WTC11 (cell line): ENCODE measurements at regions not wholly inside any gene's neighbourhood (a gene's known extent, or its start where the extent isn't known, plus 50 kb on each side); places are given as distances from the start of the nearest gene placed in this dataset.

Source experiments
- ATAC-seq: fragments of 200-7000 bp; cut with Tn5 transposase; 2 replicates; pipeline ENCODE4 v1.10.0; 2021; ENCODE audit warnings: mild to moderate bottlenecking, moderate library complexity
- CTCF ChIA-PET: fragments of 300-600 bp; sonication (Branson Sonifier 250); formaldehyde crosslinking; loops from one replicate; lab custom pipeline; 2021; ENCODE audit warnings: antibody characterized with exemption; lab: Charles Lee
- POLR2A ChIA-PET: fragments of 350-600 bp; sonication (Branson Sonifier 250); formaldehyde crosslinking; loops from one replicate; lab custom pipeline; 2021; ENCODE audit warnings: antibody characterized with exemption; lab: Charles Lee
- DNase-seq: peaks from one replicate; pipeline ENCODE4 v3.0.0; 2021; ENCODE audit warnings: low spot score
- H3K27ac Mint-ChIP-seq: 2 replicates; pipeline ENCODE4 v1.8.0; 2021; ENCODE audit warnings: mixed read lengths
- H3K27me3 Mint-ChIP-seq: 2 replicates; pipeline ENCODE4 v1.8.0; 2021; ENCODE audit warnings: low read depth, mild to moderate bottlenecking, moderate library complexity, mixed read lengths
- H3K36me3 Mint-ChIP-seq: 2 replicates; pipeline ENCODE4 v1.8.0; 2021; ENCODE audit warnings: mixed read lengths
- H3K4me1 Mint-ChIP-seq: 2 replicates; pipeline ENCODE4 v1.8.0; 2022; ENCODE audit warnings: mixed read lengths
- H3K4me3 Mint-ChIP-seq: 2 replicates; pipeline ENCODE4 v1.8.0; 2021; ENCODE audit warnings: mild to moderate bottlenecking, moderate library complexity, mixed read lengths
- H3K9me3 Mint-ChIP-seq: 2 replicates; pipeline ENCODE4 v1.8.0; 2021; ENCODE audit warnings: mixed read lengths
- ATF1 ChIP-seq: sonication (generic); formaldehyde crosslinking; IDR thresholded peaks from 2 replicates; pipeline ENCODE4 v1.8.1; 2023; ENCODE audit warnings: mild to moderate bottlenecking, moderate library complexity, missing genetic modification reagents
- CDX4 ChIP-seq: fragments of 250-450 bp; sonication (Bioruptor Pico); IDR thresholded peaks from 2 replicates; pipeline ENCODE4 v1.9.0; 2021; ENCODE audit warnings: moderate library complexity, mild to moderate bottlenecking, inconsistent platforms, borderline replicate concordance
- CREB1 ChIP-seq: sonication (generic); formaldehyde crosslinking; IDR thresholded peaks from 2 replicates; pipeline ENCODE4 v1.8.0; 2023; ENCODE audit warnings: mild to moderate bottlenecking, missing genetic modification reagents
- CTCF ChIP-seq: fragments of 200-600 bp; IDR thresholded peaks from 2 replicates; pipeline ENCODE4 v1.8.0; 2022; ENCODE audit warnings: antibody characterized with exemption
- FOXK1 ChIP-seq: sonication (generic); formaldehyde crosslinking; IDR thresholded peaks from 2 replicates; pipeline ENCODE4 v1.8.0; 2022; ENCODE audit warnings: mild to moderate bottlenecking, moderate library complexity, missing genetic modification reagents
- FOXP1 ChIP-seq: sonication (generic); formaldehyde crosslinking; IDR thresholded peaks from 2 replicates; pipeline ENCODE4 v1.8.0; 2022; ENCODE audit warnings: missing genetic modification reagents, mild to moderate bottlenecking, moderate library complexity, borderline replicate concordance
- GRHL2 ChIP-seq: fragments of 250-450 bp; sonication (Bioruptor Pico); IDR thresholded peaks from 2 replicates; pipeline ENCODE4 v1.8.0; 2022; ENCODE audit warnings: mild to moderate bottlenecking, moderate library complexity; ENCODE audit not compliant: insufficient replicate concordance, severe bottlenecking
- MXD4 ChIP-seq: fragments of 250-450 bp; sonication (Bioruptor Pico); IDR thresholded peaks from 2 replicates; pipeline ENCODE4 v1.8.0; 2021; ENCODE audit warnings: mild to moderate bottlenecking, moderate library complexity, borderline replicate concordance
- PRDM15 ChIP-seq: sonication (generic); formaldehyde crosslinking; IDR thresholded peaks from 2 replicates; pipeline ENCODE4 v1.8.0; 2022; ENCODE audit warnings: missing genetic modification reagents
- PREB ChIP-seq: sonication (generic); formaldehyde crosslinking; IDR thresholded peaks from 2 replicates; pipeline ENCODE4 v1.8.1; 2022; ENCODE audit warnings: mild to moderate bottlenecking, missing genetic modification reagents, moderate library complexity, borderline replicate concordance
- RELA ChIP-seq: sonication (generic); formaldehyde crosslinking; IDR thresholded peaks from 2 replicates; pipeline ENCODE4 v1.8.1; 2022; ENCODE audit warnings: missing genetic modification reagents, mild to moderate bottlenecking, borderline replicate concordance
- SOX15 ChIP-seq: fragments of 250-450 bp; sonication (Bioruptor Pico); IDR thresholded peaks from 2 replicates; pipeline ENCODE4 v1.9.0; 2021; ENCODE audit warnings: mild to moderate bottlenecking
- SP1 ChIP-seq: sonication (generic); formaldehyde crosslinking; conservative IDR thresholded peaks from 2 replicates; pipeline ENCODE4 v1.8.1; 2022; ENCODE audit warnings: missing genetic modification reagents
- USF2 ChIP-seq: sonication (generic); formaldehyde crosslinking; IDR thresholded peaks from 2 replicates; pipeline ENCODE4 v1.8.1; 2023; ENCODE audit warnings: mild to moderate bottlenecking, missing genetic modification reagents, moderate library complexity
- ZBTB43 ChIP-seq: sonication (generic); formaldehyde crosslinking; IDR thresholded peaks from 2 replicates; pipeline ENCODE4 v1.8.1; 2023; ENCODE audit warnings: mild to moderate bottlenecking, missing genetic modification reagents
- ZNF138 ChIP-seq: sonication (generic); formaldehyde crosslinking; conservative IDR thresholded peaks from 2 replicates; pipeline ENCODE4 v1.8.1; 2022; ENCODE audit warnings: mild to moderate bottlenecking, moderate library complexity, missing genetic modification reagents
- ZNF423 ChIP-seq: fragments of 250-450 bp; sonication (Bioruptor Pico); IDR thresholded peaks from 2 replicates; pipeline ENCODE4 v2.1.2; 2022; ENCODE audit warnings: mild to moderate bottlenecking, moderate library complexity

GRCh38 chrX:39896951-39897740 is 200.6 kb downstream of the BCOR start:
- no peak overlapping the region for H3K4me3 Mint-ChIP-seq
- no peaks in the 10 kb centered on the region for H3K9me3 Mint-ChIP-seq
- ATAC-seq (peak; percentile 79), DNase-seq (peak; percentile 49)
- CTCF ChIA-PET: interaction anchor here (0.8 to 0.9 kb wide), 2 partner anchors 13 to 80 kb away, joined by 3 to 4 read pairs; no protein-coding TSS in a partner anchor
- peak; percentile 7; the same call in 1 of the 2 replicates for TF ChIP-seq ZNF423 (CRISPR knock-in tag)
- TF ChIP-seq PRDM15: peak; percentile 29; the same call in 1 of the 2 replicates
- no peak for TF ChIP-seq SP1 (CRISPR knock-in tag)
- H3K36me3 Mint-ChIP-seq: no peaks in the 10 kb centered on the region
- POLR2A ChIA-PET: interaction anchor here (0.6 kb wide), 1 partner anchor 51 kb away, joined by 3 read pairs; no protein-coding TSS in a partner anchor
- peaks cover 48% of the 10 kb centered on the region for H3K4me1 Mint-ChIP-seq
- peaks cover 8% of the 10 kb centered on the region for H3K27me3 Mint-ChIP-seq
- H3K27ac Mint-ChIP-seq: peak overlapping the region; percentile 49

GRCh38 chrX:39897741-39898097 is 200.0 kb downstream of the BCOR start:
- POLR2A ChIA-PET: no interaction called here
- CTCF ChIA-PET: interaction anchor here (0.8 to 0.9 kb wide), 2 partner anchors 14 to 81 kb away, joined by 3 to 4 read pairs; no protein-coding TSS in a partner anchor
- peak overlapping the region; percentile 49; the same call in 1 of the 2 replicates for H3K27ac Mint-ChIP-seq
- no peak overlapping the region for H3K4me3 Mint-ChIP-seq
- H3K4me1 Mint-ChIP-seq: peaks cover 48% of the 10 kb centered on the region
- H3K9me3 Mint-ChIP-seq: no peaks in the 10 kb centered on the region
- TF ChIP-seq PREB: no peak
- no peak for TF ChIP-seq CDX4 (CRISPR knock-in tag)
- TF ChIP-seq CTCF: no peak
- TF ChIP-seq ATF1: no peak
- TF ChIP-seq MXD4 (CRISPR knock-in tag): no peak
- TF ChIP-seq FOXP1: no peak
- no peak for TF ChIP-seq USF2 (CRISPR knock-in tag)
- no peak for TF ChIP-seq ZNF138 (CRISPR knock-in tag)
- TF ChIP-seq ZBTB43 (CRISPR knock-in tag): no peak
- no peak for TF ChIP-seq GRHL2 (CRISPR knock-in tag)
- TF ChIP-seq SOX15 (CRISPR knock-in tag): no peak
- no peak for TF ChIP-seq CREB1 (CRISPR knock-in tag)
- TF ChIP-seq FOXK1 (CRISPR knock-in tag): no peak
- no peak for TF ChIP-seq RELA
- no peaks in the 10 kb centered on the region for H3K36me3 Mint-ChIP-seq
- DNase-seq (no peak), ATAC-seq (no peak)
- H3K27me3 Mint-ChIP-seq: peaks cover 8% of the 10 kb centered on the region
